ENCODE measurements at regions not wholly inside any gene's neighbourhood (a gene's known extent, or its start where the extent isn't known, plus 50 kb on each side); places are given as distances from the start of the nearest gene placed in this dataset.

GRCh38 chr6:56368491-56368890 is 121.1 kb upstream of the COL21A1 start:
- no peaks in the 10 kb centered on the region for H3K36me3 ChIP-seq (ENCODE audit: insufficient read depth)
- DNase-seq (ENCODE audit: low spot score) (no peak), ATAC-seq (no peak)
- peaks cover 6% of the 10 kb centered on the region; the same call in 1 of the 2 replicates for H3K9me2 ChIP-seq (ENCODE audit: insufficient read depth)
- Mint-ChIP-seq H3K4me3 (no peak overlapping the region), H3K27me3 (ENCODE audit: insufficient read depth, low read depth, poor library complexity) (no peaks in the 10 kb centered on the region), H3K36me3 (ENCODE audit: low read depth) (no peaks in the 10 kb centered on the region), H3K27ac (no peak overlapping the region), H3K9me3 (no peaks in the 10 kb centered on the region), H3K4me1 (peaks cover 6% of the 10 kb centered on the region; the same call in 2 of the 3 replicates)
- no peak overlapping the region for H3K27ac ChIP-seq (ENCODE audit: low read depth)
- no peaks in the 10 kb centered on the region for H4K20me1 ChIP-seq (replicated peaks; ENCODE audit: insufficient read depth)
- H3K27me3 ChIP-seq (ENCODE audit: insufficient read depth) = no peaks in the 10 kb centered on the region
- H3K4me1 ChIP-seq (ENCODE audit: insufficient read depth) = no peaks in the 10 kb centered on the region; the same call in 1 of the 2 replicates
- no peaks in the 10 kb centered on the region for H3F3A ChIP-seq (replicated peaks; ENCODE audit: low read depth)
- TF ChIP-seq ZNF331 (CRISPR knock-in tag; IDR thresholded peaks at IDR 0.05; ENCODE audit: low read depth) (no peak), ZNF462 (CRISPR knock-in tag; IDR thresholded peaks at IDR 0.05) (no peak), EZH2phosphoT487 (IDR thresholded peaks at IDR 0.05; ENCODE audit: unreplicated experiment) (no peak)
- TF ChIP-seq, protein P1, sequence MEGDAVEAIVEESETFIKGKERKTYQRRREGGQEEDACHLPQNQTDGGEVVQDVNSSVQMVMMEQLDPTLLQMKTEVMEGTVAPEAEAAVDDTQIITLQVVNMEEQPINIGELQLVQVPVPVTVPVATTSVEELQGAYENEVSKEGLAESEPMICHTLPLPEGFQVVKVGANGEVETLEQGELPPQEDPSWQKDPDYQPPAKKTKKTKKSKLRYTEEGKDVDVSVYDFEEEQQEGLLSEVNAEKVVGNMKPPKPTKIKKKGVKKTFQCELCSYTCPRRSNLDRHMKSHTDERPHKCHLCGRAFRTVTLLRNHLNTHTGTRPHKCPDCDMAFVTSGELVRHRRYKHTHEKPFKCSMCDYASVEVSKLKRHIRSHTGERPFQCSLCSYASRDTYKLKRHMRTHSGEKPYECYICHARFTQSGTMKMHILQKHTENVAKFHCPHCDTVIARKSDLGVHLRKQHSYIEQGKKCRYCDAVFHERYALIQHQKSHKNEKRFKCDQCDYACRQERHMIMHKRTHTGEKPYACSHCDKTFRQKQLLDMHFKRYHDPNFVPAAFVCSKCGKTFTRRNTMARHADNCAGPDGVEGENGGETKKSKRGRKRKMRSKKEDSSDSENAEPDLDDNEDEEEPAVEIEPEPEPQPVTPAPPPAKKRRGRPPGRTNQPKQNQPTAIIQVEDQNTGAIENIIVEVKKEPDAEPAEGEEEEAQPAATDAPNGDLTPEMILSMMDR (conservative IDR thresholded peaks at IDR 0.05; ENCODE audit: low read depth in 2 of 2) = no peak
- TF ChIP-seq, protein P2, sequence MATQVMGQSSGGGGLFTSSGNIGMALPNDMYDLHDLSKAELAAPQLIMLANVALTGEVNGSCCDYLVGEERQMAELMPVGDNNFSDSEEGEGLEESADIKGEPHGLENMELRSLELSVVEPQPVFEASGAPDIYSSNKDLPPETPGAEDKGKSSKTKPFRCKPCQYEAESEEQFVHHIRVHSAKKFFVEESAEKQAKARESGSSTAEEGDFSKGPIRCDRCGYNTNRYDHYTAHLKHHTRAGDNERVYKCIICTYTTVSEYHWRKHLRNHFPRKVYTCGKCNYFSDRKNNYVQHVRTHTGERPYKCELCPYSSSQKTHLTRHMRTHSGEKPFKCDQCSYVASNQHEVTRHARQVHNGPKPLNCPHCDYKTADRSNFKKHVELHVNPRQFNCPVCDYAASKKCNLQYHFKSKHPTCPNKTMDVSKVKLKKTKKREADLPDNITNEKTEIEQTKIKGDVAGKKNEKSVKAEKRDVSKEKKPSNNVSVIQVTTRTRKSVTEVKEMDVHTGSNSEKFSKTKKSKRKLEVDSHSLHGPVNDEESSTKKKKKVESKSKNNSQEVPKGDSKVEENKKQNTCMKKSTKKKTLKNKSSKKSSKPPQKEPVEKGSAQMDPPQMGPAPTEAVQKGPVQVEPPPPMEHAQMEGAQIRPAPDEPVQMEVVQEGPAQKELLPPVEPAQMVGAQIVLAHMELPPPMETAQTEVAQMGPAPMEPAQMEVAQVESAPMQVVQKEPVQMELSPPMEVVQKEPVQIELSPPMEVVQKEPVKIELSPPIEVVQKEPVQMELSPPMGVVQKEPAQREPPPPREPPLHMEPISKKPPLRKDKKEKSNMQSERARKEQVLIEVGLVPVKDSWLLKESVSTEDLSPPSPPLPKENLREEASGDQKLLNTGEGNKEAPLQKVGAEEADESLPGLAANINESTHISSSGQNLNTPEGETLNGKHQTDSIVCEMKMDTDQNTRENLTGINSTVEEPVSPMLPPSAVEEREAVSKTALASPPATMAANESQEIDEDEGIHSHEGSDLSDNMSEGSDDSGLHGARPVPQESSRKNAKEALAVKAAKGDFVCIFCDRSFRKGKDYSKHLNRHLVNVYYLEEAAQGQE (IDR thresholded peaks at IDR 0.05; ENCODE audit: unreplicated experiment) = no peak
- H3K79me2 ChIP-seq (replicated peaks; ENCODE audit: insufficient read depth) = no peaks in the 10 kb centered on the region
- H3K4me2 ChIP-seq = no peak overlapping the region
- no peak overlapping the region for H3K4me3 ChIP-seq
- H2AFZ ChIP-seq = no peak overlapping the region
